Endothelial cell (in vitro differentiated cells): ENCODE measurements at regions not wholly inside any gene's neighbourhood (a gene's known extent, or its start where the extent isn't known, plus 50 kb on each side); places are given as distances from the start of the nearest gene placed in this dataset.
A peak's percentile ranks its signal among the peaks of the same experiment; 100 is the strongest.
"Not testable (repeated sequence)": the region's sequence is repeated elsewhere in the genome, so short reads cannot be mapped to it uniquely, and the experiment has no call there.

Experiments
- DNase-seq: peaks from one replicate; pipeline ENCODE4 v3.0.0; 2021; ENCODE audit warnings: low spot score
- H3K27ac Mint-ChIP-seq: one replicate; pipeline ENCODE4 v1.8.0; 2021; ENCODE audit warnings: mixed read lengths, inconsistent platforms; ENCODE audit not compliant: unreplicated experiment
- H3K27me3 Mint-ChIP-seq: one replicate; pipeline ENCODE4 v1.8.0; 2021; ENCODE audit warnings: mild to moderate bottlenecking, moderate library complexity, mixed read lengths, inconsistent platforms; ENCODE audit not compliant: unreplicated experiment
- H3K36me3 Mint-ChIP-seq: one replicate; pipeline ENCODE4 v1.8.0; 2021; ENCODE audit warnings: mild to moderate bottlenecking, low read depth, mixed read lengths, inconsistent platforms; ENCODE audit not compliant: unreplicated experiment
- H3K4me1 Mint-ChIP-seq: one replicate; pipeline ENCODE4 v1.8.0; 2021; ENCODE audit warnings: mild to moderate bottlenecking, mixed read lengths, inconsistent platforms; ENCODE audit not compliant: unreplicated experiment
- H3K4me3 Mint-ChIP-seq: one replicate; pipeline ENCODE4 v1.8.0; 2021; ENCODE audit warnings: mild to moderate bottlenecking, mixed read lengths, inconsistent platforms; ENCODE audit not compliant: unreplicated experiment
- H3K9me3 Mint-ChIP-seq: one replicate; pipeline ENCODE4 v1.8.0; 2021; ENCODE audit warnings: mixed read lengths, inconsistent platforms; ENCODE audit not compliant: unreplicated experiment
- TF ChIP-seq, protein P1 (sequence below): fragments of 200-600 bp; sonication (generic); IDR thresholded peaks from one replicate; pipeline ENCODE4 v1.5.0; 2021; ENCODE audit warnings: antibody characterized with exemption; ENCODE audit not compliant: unreplicated experiment

DNA sequence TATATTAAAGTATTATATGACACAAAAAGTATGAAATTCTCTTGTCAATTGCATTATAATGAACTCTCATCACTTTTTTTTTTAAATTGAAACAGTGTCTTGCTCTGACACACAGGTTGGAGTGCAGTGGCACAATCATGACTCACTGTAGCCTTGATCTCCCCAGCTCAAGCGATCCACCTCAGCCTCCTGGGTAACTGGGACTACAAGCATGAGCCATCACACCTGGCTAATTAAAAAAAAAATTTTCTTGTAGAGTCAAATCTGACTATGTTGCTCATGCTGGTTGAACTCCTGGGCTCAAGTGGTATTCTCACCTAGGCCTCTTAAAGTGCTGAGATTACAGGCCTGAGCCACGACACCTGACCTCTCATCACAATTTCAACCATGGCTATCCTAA, 259.3 kb downstream of the S1PR1 start:
- Mint-ChIP-seq H3K27ac (no peak overlapping the region), H3K4me3 (no peak overlapping the region), H3K36me3 (no peaks in the 10 kb centered on the region), H3K9me3 (no peaks in the 10 kb centered on the region), H3K4me1 (no peaks in the 10 kb centered on the region), H3K27me3 (no peaks in the 10 kb centered on the region)
- DNase-seq = no peak
- TF ChIP-seq, protein P1, sequence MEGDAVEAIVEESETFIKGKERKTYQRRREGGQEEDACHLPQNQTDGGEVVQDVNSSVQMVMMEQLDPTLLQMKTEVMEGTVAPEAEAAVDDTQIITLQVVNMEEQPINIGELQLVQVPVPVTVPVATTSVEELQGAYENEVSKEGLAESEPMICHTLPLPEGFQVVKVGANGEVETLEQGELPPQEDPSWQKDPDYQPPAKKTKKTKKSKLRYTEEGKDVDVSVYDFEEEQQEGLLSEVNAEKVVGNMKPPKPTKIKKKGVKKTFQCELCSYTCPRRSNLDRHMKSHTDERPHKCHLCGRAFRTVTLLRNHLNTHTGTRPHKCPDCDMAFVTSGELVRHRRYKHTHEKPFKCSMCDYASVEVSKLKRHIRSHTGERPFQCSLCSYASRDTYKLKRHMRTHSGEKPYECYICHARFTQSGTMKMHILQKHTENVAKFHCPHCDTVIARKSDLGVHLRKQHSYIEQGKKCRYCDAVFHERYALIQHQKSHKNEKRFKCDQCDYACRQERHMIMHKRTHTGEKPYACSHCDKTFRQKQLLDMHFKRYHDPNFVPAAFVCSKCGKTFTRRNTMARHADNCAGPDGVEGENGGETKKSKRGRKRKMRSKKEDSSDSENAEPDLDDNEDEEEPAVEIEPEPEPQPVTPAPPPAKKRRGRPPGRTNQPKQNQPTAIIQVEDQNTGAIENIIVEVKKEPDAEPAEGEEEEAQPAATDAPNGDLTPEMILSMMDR = no peak

DNA sequence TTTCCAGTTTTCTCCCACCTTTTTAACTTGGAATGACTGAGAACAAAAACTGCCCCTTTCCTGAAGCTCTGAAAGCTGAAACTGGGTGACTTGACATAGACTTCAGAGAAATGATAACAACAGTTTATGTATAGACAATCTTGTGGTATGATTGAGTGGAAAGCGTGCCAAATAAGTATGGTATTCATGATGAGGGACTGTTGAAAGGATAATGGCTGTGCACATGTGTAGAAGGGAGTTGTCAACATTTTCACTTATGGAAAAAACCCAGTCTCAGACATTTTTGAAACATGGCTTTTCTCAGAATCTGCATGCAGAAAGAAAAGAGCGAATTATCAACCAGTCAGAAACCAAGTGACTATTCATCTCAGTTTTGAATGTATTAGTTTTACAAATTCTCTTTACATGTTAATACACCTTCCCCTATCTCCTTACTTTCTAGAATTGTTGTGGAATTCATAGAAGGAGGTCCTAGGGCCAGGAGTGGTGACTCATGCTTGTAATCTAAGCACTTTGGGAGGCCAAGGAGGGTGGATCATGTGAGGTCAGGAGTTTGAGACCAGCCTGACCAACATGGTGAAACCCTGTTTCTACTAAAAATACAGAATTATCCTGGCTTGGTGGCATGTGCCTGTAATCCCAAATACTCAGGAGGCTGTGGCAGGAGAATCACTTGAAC, 261.2 kb downstream of the S1PR1 start:
- Mint-ChIP-seq H3K36me3 (no peaks in the 10 kb centered on the region), H3K27ac (no peak overlapping the region), H3K27me3 (no peaks in the 10 kb centered on the region), H3K4me3 (no peak overlapping the region), H3K9me3 (no peaks in the 10 kb centered on the region), H3K4me1 (no peaks in the 10 kb centered on the region)
- DNase-seq = no peak
- TF ChIP-seq, protein P1 = no peak

DNA sequence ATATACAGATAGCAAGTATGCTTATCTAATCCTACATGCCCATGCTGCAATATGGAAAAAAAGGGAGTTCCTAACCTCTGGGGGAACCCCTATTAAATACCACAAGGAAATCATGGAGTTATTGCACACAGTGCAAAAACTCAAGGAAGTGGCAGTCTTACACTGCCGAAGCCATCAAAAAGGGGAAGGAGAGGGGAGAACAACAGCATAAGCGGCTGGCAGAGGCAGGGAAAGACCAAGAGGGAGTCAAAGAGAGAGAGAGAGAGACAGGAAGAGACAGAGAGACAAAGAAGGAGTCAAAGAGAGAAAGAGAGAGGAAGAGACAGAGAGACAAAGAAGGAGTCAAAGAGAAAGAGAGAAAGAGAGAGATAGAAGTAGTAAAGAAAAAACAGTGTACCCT, 267.3 kb downstream of the S1PR1 start:
- not testable (repeated sequence) for H3K27me3 Mint-ChIP-seq, H3K27ac Mint-ChIP-seq, DNase-seq, H3K36me3 Mint-ChIP-seq, H3K9me3 Mint-ChIP-seq, H3K4me3 Mint-ChIP-seq, H3K4me1 Mint-ChIP-seq

DNA sequence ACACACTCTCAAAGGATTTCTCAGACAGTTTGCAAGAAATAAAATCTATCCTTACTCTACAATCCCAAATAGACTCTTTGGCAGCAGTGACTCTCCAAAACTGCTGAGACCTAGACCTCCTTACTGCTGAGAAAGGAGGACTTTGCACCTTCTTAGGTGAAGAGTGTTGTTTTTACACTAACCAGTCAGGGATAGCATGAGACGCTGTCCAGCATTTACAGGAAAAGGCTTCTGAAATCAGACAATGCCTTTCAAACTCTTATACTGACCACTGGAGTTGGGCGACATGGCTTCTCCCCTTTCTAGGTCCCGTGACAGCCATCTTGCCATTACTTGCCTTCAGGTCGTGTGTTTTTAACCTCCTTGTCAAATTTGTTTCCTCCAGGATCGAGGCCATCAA, 268.4 kb downstream of the S1PR1 start:
- H3K27me3 Mint-ChIP-seq, H3K9me3 Mint-ChIP-seq, DNase-seq, H3K4me1 Mint-ChIP-seq, H3K27ac Mint-ChIP-seq, H3K4me3 Mint-ChIP-seq, H3K36me3 Mint-ChIP-seq: not testable (repeated sequence)

DNA sequence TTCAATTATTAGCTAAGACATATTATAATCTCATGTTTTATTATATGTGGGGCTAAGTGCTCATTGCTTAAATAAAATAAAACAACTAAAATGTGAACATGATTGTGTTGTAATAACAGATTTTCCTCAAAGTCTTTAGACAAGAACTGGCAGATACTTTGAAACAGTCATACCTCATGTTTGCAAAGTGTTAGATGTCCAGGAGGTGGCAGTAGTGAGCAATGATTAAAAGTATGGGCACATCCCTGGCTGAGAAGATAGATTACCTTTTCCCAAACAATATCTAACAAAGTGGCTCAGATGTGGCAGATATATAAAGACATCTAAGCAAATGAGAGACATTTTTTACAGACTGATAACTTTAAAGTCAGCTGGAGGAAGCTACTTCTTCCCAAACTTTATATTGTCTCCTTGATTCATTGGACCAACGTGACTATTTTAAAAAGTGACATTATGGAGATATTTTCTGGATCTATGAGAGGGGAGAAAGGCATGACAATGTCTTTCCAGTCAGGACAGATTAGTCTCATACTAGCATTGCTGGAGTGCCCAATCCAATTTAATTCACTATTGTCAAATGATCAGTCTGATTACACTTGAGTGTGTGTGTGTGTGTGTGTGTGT, 269.8 kb downstream of the S1PR1 start:
- no peaks in the 10 kb centered on the region for H3K4me1 Mint-ChIP-seq
- DNase-seq = peak; percentile 55
- no peak overlapping the region for H3K4me3 Mint-ChIP-seq
- H3K27me3 Mint-ChIP-seq = peaks cover 1% of the 10 kb centered on the region
- H3K36me3 Mint-ChIP-seq = no peaks in the 10 kb centered on the region
- no peaks in the 10 kb centered on the region for H3K9me3 Mint-ChIP-seq
- H3K27ac Mint-ChIP-seq = no peak overlapping the region
- TF ChIP-seq, protein P1 = peak; percentile 75

DNA sequence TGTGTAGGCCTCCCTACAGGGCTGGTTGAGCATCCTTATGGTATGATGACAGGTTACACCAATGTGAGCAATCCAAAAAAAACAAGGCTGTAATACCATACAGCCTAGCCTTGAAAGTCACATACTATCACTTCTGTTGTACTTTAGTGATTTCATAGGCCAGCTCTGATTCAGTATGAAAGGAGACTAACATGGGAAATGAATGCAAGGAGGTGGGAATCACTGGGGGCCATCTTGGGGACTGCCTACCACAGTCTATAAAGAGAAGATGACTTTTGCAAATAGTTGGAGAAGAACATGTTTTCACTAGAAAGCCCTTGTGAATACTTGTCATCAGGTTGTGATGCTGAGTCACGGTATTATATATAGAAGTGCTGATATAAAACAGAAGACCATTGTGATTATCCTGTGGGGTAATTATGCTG, 270.7 kb downstream of the S1PR1 start:
- H3K9me3 Mint-ChIP-seq = no peaks in the 10 kb centered on the region
- H3K36me3 Mint-ChIP-seq = no peaks in the 10 kb centered on the region
- H3K4me1 Mint-ChIP-seq = no peaks in the 10 kb centered on the region
- no peak overlapping the region for H3K27ac Mint-ChIP-seq
- peaks cover 1% of the 10 kb centered on the region for H3K27me3 Mint-ChIP-seq
- no peak for DNase-seq
- TF ChIP-seq, protein P1 = no peak
- no peak overlapping the region for H3K4me3 Mint-ChIP-seq
